GM12891 (cell line): ENCODE measurements at regions not wholly inside any gene's neighbourhood (a gene's known extent, or its start where the extent isn't known, plus 50 kb on each side); places are given as distances from the start of the nearest gene placed in this dataset.

Experiments used
- POLR2A ChIP-seq: IDR thresholded peaks from 2 replicates; pipeline ENCODE4 v1.6.1; 2011; ENCODE audit warnings: low read depth, low read length, control low read depth
- TAF1 ChIP-seq: IDR thresholded peaks from 2 replicates; pipeline ENCODE4 v1.6.1; 2011; ENCODE audit warnings: low read depth, low read length, control low read depth

DNA sequence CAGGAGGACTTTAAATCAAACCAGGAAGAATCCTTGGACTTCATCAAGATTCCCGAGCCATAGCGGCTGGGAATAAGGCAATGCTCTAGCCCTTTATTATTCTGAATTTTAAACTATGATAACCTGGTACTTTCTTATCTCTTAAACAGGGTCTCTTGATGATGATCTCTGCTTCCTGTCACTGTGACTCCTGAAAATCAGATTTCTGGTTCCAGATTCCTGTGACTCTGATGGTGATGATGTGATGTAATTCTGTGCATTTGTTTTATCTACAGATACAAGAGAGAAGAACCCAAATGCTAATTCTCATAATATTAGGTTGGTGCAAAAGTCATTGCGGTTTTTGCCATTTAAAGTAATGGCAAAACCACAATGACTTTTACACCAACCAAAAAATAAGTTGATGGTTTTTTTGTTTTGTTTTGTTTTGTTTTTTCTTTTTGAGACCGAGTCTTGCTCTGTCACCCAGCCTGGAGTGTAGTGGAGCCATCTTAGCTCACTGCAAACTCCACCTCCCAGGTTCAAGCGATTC is 116.3 kb upstream of the CREB1 start:
- no peak for TF ChIP-seq POLR2A
- TF ChIP-seq TAF1, result no peak
